ENCODE measurements at regions not wholly inside any gene's neighbourhood (a gene's known extent, or its start where the extent isn't known, plus 50 kb on each side); places are given as distances from the start of the nearest gene placed in this dataset.
"Not testable (repeated sequence)": the region's sequence is repeated elsewhere in the genome, so short reads cannot be mapped to it uniquely, and the experiment has no call there.

- TF ChIP-seq CTCF (IDR thresholded peaks at IDR 0.05) = no peak
- intact Hi-C loops (cut with DNase I; ENCODE audit: low total_unique reads) = no loop called here
- Histone ChIP-seq H3K9me3 (no peaks in the 10 kb centered on the region), H3K36me3 (no peaks in the 10 kb centered on the region), H3K27me3 (no peaks in the 10 kb centered on the region), H3K4me3 (no peak overlapping the region), H3K27ac (no peak overlapping the region), H3K4me1 (no peaks in the 10 kb centered on the region)
- no peak for DNase-seq
Observed at GRCh38 chr2:52594026-52594425, 1173.6 kb upstream of the CHAC2 start.

GRCh38 chr2:52584071-52584470 is 1183.5 kb upstream of the CHAC2 start:
- H3K4me3 ChIP-seq; H3K27me3 ChIP-seq; H3K36me3 ChIP-seq; H3K4me1 ChIP-seq; DNase-seq; intact Hi-C loops (cut with DNase I; ENCODE audit: low total_unique reads); H3K9me3 ChIP-seq; H3K27ac ChIP-seq: not testable (repeated sequence)

GRCh38 chr2:52572469-52572894 is 1195.1 kb upstream of the CHAC2 start:
- DNase-seq = peak in 1 of 2 donors; percentile 59
- Histone ChIP-seq H3K27me3 (no peaks in the 10 kb centered on the region), H3K9me3 (no peaks in the 10 kb centered on the region)

GRCh38 chr2:52571380-52572347 is 1195.9 kb upstream of the CHAC2 start:
- no peak for TF ChIP-seq CTCF (IDR thresholded peaks at IDR 0.05)
- intact Hi-C loops (cut with DNase I; ENCODE audit: low total_unique reads) = no loop called here
- Histone ChIP-seq H3K27me3 (no peaks in the 10 kb centered on the region), H3K36me3 (no peaks in the 10 kb centered on the region), H3K4me3 (no peak overlapping the region), H3K4me1 (no peaks in the 10 kb centered on the region), H3K9me3 (no peaks in the 10 kb centered on the region), H3K27ac (no peak overlapping the region)
- peak in 1 of 2 donors; percentile 61 for DNase-seq

More at GRCh38 chr2:52572469-52572894, 1195.1 kb upstream of the CHAC2 start:
- Histone ChIP-seq H3K27ac (no peak overlapping the region), H3K4me1 (no peaks in the 10 kb centered on the region), H3K4me3 (no peak overlapping the region), H3K36me3 (no peaks in the 10 kb centered on the region)
- TF ChIP-seq CTCF (IDR thresholded peaks at IDR 0.05) = no peak
- intact Hi-C loops (cut with DNase I; ENCODE audit: low total_unique reads) = no loop called here

GRCh38 chr2:52570716-52571115 is 1196.9 kb upstream of the CHAC2 start:
- H3K9me3 ChIP-seq = no peaks in the 10 kb centered on the region
- intact Hi-C loops (cut with DNase I; ENCODE audit: low total_unique reads) = no loop called here
- H3K36me3 ChIP-seq = no peaks in the 10 kb centered on the region
- no peak overlapping the region for H3K4me3 ChIP-seq
- DNase-seq = no peak
- TF ChIP-seq CTCF (IDR thresholded peaks at IDR 0.05) = no peak
- H3K27ac ChIP-seq = no peak overlapping the region
- H3K4me1 ChIP-seq = no peaks in the 10 kb centered on the region
- H3K27me3 ChIP-seq = no peaks in the 10 kb centered on the region

- intact Hi-C loops (cut with DNase I; ENCODE audit: low total_unique reads) = no loop called here
- Histone ChIP-seq H3K4me3 (no peak overlapping the region), H3K4me1 (no peaks in the 10 kb centered on the region), H3K36me3 (no peaks in the 10 kb centered on the region), H3K9me3 (no peaks in the 10 kb centered on the region), H3K27me3 (no peaks in the 10 kb centered on the region), H3K27ac (no peak overlapping the region)
- TF ChIP-seq CTCF (IDR thresholded peaks at IDR 0.05) = no peak
- DNase-seq = no peak
Observed at GRCh38 chr2:52563151-52563550, 1204.5 kb upstream of the CHAC2 start.
